Small intestine (tissue), 7 donors: ENCODE measurements at regions not wholly inside any gene's neighbourhood (a gene's known extent, or its start where the extent isn't known, plus 50 kb on each side); places are given as distances from the start of the nearest gene placed in this dataset.
A peak's percentile ranks its signal among the peaks of the same experiment; 100 is the strongest.

Experiments used
- DNase-seq, 2 donors: peaks; one replicate each; pipeline versions ENCODE4 v3.0.0 to v3.0.0-alpha.2; 2013
- FAIRE-seq: peaks from 2 replicates; lab custom pipeline; 2012; peaks lifted over from hg19 to GRCh38; lab: Jason Lieb, UNC
- H3K27ac ChIP-seq, 3 donors: one replicate each; pipeline ENCODE4 v1.5.1; 2013; ENCODE audit warnings: low read length in 2 of 3, mild to moderate bottlenecking in 2 of 3, control low read depth in 1 of 3, inconsistent platforms in 1 of 3, low read depth in 1 of 3, moderate library complexity in 1 of 3
- H3K27me3 ChIP-seq, 3 donors: one replicate each; pipeline ENCODE4 v1.6.1; 2013; ENCODE audit warnings: low read length in 3 of 3, inconsistent platforms in 1 of 3; ENCODE audit not compliant: control insufficient read depth in 3 of 3, insufficient read depth in 3 of 3
- H3K36me3 ChIP-seq, 3 donors: one replicate each; pipeline ENCODE4 v1.6.1; 2013; ENCODE audit warnings: low read length in 3 of 3, inconsistent platforms in 1 of 3, low read depth in 1 of 3, mild to moderate bottlenecking in 1 of 3, moderate library complexity in 1 of 3; ENCODE audit not compliant: control insufficient read depth in 3 of 3, insufficient read depth in 2 of 3
- H3K4me1 ChIP-seq, 3 donors: one replicate each; pipeline ENCODE4 v1.6.1; 2013; ENCODE audit warnings: low read length in 2 of 3, inconsistent platforms in 1 of 3, low read depth in 1 of 3, mild to moderate bottlenecking in 1 of 3, moderate library complexity in 1 of 3; ENCODE audit not compliant: control insufficient read depth in 3 of 3, insufficient read depth in 2 of 3
- H3K4me3 ChIP-seq, 3 donors: one replicate each; pipeline ENCODE4 v1.5.1; 2013; ENCODE audit warnings: low read length in 3 of 3, control low read depth in 1 of 3, inconsistent platforms in 1 of 3, low read depth in 1 of 3, mild to moderate bottlenecking in 1 of 3, moderate library complexity in 1 of 3
- H3K9me3 ChIP-seq, 2 donors: one replicate each; pipeline ENCODE4 v1.6.1; 2013; ENCODE audit warnings: low read depth in 1 of 2, low read length in 1 of 2; ENCODE audit not compliant: control insufficient read depth in 2 of 2, insufficient read depth in 1 of 2
- WGBS, 3 donors: extraction: QIAGEN DNeasy Blood & Tissue Kit; methylation state at CpG; one replicate each; pipeline ENCODE4 v1.1.7; 2013; 5-methylcytosine and 5-hydroxymethylcytosine counted together
- donor health status: healthy with polysubstance abuse.
- donor health status: control.
- donor health status: control.
- donor health status: Bipolar disorder and iron deficiency.
- donor health status: healthy.

DNA sequence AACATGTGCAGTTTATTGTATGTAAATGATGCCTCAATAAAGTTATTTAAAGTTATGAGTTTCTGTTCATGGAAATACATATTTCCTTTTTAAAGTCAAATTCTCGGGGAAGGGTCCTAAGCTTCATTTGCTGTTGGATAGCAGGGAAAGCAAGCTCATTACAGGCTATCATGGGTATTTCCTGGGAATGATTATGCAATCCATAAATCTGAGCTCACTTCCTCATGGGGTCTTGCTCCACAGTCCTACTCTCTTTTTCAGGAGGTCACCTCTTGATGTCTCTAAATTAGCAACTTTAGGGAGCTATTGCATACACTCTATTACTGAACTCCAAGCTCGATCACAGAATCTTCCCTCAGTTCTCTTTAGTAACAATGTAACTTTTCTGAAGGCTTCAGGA lies 69.9 kb upstream of the TP63 start:
- WGBS, 3 donors, result 96 to 98% (median 96%) methylated on average over 2 of the region's 2 CpGs
- H3K4me3 ChIP-seq, result no peak overlapping the region

DNA sequence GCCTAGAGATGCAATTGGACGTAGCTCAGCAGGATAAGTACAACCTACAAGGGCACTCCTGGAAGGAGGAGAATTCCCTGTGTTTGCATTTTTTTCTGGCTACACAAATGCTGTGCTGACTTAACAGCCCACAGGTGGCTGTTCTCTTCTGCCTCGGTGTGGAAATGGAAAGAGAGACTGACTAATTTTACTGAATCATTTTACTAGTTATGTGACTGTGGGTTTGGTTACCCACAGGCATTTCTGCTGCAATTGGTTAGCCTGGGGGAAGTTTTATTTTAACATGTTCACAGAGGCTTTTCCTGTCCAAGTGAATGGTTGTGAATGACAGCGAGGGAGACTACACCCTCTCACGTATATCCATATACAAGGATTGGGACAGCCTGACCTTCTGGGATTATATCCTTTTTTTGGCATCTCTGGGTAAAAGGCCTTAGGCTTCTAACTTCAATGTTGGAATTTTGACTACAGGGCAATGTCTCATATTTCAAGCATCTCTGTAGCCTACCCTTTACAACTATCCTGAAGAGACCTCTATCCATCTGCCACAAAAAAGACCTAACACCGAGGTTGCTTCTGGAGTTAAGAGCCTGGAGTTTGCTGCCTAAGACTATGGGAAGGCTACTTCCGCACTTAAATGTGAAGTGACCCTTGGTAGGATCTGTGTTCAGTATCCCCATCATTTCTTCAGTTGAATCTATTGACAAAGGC lies 67.2 kb upstream of the TP63 start:
- H3K27me3 ChIP-seq, result no peaks in the 10 kb centered on the region
- no peaks in the 10 kb centered on the region for H3K36me3 ChIP-seq
- no peak for FAIRE-seq
- H3K9me3 ChIP-seq, result no peaks in the 10 kb centered on the region
- no peak overlapping the region for H3K27ac ChIP-seq
- peak in 1 of 2 donors; percentile 5 for DNase-seq
- 64 to 79% (median 70%) methylated on average over 6 of the region's 6 CpGs for WGBS, 3 donors
- H3K4me3 ChIP-seq, result no peak overlapping the region
- no peaks in the 10 kb centered on the region for H3K4me1 ChIP-seq

More for the DNA sequence above, 69.9 kb upstream of the TP63 start:
- DNase-seq (no peak), FAIRE-seq (no peak)
- H3K27me3 ChIP-seq, result no peaks in the 10 kb centered on the region
- no peaks in the 10 kb centered on the region for H3K4me1 ChIP-seq
- H3K27ac ChIP-seq, result no peak overlapping the region
- H3K9me3 ChIP-seq, result peaks cover 0 to 3% of the 10 kb centered on the region in 2 donors
- no peaks in the 10 kb centered on the region for H3K36me3 ChIP-seq

DNA sequence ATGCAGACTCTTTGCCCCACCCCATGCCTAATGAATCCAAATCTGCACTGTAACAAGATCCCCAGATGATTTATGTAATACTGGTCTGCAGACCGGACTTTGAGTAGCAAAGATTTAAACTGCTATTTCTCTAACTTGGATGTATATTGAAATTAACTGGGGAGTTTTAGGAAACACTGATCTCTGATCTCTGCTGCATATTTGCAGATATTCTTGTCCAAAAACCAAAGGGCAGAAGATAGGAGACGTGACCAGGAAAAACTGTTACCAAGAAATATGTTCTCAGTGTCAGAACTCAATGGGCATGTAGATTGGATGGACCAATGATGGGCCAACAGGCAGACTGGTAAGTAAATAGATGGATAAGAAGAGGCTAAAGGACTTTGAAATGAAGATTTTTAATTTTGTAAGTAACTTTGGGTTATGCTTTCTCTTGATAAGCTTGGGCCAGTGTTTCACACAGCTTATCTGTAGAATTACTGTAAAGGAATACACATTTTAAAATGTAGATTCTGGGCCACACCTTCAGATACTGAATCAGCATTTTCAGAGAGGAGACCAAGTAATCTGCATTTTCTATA lies 64.5 kb upstream of the TP63 start:
- no peak overlapping the region for H3K27ac ChIP-seq
- H3K36me3 ChIP-seq, result no peaks in the 10 kb centered on the region
- H3K9me3 ChIP-seq, result no peaks in the 10 kb centered on the region
- no peaks in the 10 kb centered on the region for H3K4me1 ChIP-seq
- no peak overlapping the region for H3K4me3 ChIP-seq
- 58 to 81% (median 62%) methylated on average over 2 of the region's 2 CpGs for WGBS, 3 donors
- FAIRE-seq, result no peak
- H3K27me3 ChIP-seq, result no peaks in the 10 kb centered on the region
- DNase-seq, result no peak

DNA sequence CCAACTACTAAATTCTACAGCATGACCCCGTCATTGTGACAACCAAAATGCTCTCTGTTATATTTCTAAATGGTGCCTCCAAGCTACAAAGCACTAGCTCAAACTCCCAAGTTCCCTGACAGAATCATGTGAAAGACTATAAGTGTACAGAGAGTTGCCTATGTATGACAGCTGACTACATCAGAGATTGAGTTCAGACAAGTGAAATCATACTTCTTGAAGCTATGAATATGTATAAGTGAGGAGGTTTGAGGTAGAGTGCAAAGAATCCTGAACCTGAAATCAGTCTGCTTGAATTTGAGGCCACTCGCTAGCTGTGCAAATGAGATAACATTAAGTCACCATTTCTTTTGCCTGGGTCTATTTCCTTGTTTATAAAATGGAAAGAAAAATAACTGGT lies 63.9 kb upstream of the TP63 start:
- H3K4me1 ChIP-seq, result no peaks in the 10 kb centered on the region
- H3K9me3 ChIP-seq, result no peaks in the 10 kb centered on the region
- no peak overlapping the region for H3K27ac ChIP-seq
- H3K27me3 ChIP-seq, result no peaks in the 10 kb centered on the region
- DNase-seq (no peak), FAIRE-seq (no peak)
- no peaks in the 10 kb centered on the region for H3K36me3 ChIP-seq
- H3K4me3 ChIP-seq, result no peak overlapping the region
- 81 to 88% (median 88%) methylated on average over 2 of the region's 2 CpGs for WGBS, 3 donors

DNA sequence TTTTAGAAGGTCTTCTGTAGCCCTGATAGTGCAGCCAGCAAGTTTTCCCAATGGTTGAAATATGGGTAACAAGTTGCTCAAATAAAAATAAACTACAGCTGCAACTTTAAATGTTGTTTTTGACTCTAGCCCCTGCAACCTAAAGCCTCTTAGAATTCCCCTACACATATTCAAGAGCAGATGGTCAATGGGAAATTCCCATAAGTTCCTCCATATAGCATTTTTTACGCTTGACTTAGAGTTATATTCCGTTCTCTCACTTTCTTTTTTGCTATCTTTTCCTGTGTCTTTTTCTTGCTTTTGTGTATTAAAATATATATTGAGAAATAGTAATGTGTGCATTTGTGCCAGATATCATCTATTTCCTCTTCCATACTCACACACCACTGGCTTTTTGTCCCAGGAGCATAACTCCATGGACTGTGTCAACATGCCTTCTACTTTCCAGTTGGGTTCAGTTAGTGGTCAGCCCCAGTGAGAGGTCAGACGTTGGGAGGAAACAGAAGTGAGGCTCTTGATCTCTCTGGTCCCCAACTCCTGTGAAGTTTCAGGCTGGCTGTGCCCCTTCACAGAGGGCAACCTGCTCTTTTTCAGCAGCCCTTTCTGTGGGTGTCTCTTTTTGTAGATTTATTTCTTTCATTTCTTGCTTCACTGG lies 63.3 kb upstream of the TP63 start:
- H3K9me3 ChIP-seq, result no peaks in the 10 kb centered on the region
- no peaks in the 10 kb centered on the region for H3K27me3 ChIP-seq
- WGBS, 3 donors, result 69 to 84% (median 82%) methylated on average over 3 of the region's 3 CpGs
- H3K4me1 ChIP-seq, result no peaks in the 10 kb centered on the region
- FAIRE-seq, result no peak
- H3K27ac ChIP-seq, result no peak overlapping the region
- no peak for DNase-seq
- H3K4me3 ChIP-seq, result no peak overlapping the region
- no peaks in the 10 kb centered on the region for H3K36me3 ChIP-seq

DNA sequence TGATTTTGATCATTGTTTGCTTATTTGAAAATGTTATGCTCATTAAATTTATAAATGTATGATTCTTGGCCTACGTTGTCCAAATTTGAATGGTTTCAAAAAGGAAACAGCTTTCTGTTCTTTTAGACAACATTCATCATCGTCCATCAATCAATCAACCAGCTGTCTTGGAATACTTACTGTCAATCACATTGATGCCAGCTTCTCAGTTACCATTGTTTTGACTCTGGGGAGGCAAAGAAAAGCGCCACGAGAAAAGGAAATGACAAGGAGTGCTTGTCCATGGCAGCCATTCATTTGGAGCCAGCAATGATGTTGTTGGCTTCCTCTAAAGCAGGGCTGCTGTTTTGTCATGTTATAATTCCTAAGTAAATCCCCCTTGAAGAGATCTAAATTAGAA lies 62.2 kb upstream of the TP63 start:
- no peak for FAIRE-seq
- no peak overlapping the region for H3K4me3 ChIP-seq
- 71 to 80% (median 71%) methylated on average over 4 of the region's 4 CpGs for WGBS, 3 donors
- no peaks in the 10 kb centered on the region for H3K27me3 ChIP-seq
- H3K27ac ChIP-seq, result no peak overlapping the region
- H3K9me3 ChIP-seq, result no peaks in the 10 kb centered on the region
- DNase-seq, result no peak
- H3K36me3 ChIP-seq, result no peaks in the 10 kb centered on the region
- no peaks in the 10 kb centered on the region for H3K4me1 ChIP-seq

DNA sequence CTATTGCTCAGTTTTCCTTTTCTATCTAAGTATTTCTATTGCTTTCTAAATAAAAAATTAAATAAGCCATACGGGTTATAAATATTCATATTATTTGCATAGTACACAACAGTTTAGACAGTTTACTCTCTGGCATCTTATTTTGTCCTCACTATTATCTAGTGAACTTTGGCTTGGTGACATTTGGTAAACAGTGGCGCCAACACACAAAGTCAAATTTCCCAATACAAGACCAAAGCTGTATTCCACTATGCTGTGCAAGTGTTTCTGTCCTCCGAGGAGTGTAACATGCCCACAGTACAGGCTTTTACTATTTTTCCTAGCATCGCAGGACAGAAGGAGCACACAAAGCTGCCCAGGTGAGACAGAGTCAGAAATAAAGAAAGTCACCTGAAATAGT lies 61.7 kb upstream of the TP63 start:
- Histone ChIP-seq H3K27ac (no peak overlapping the region), H3K4me3 (no peak overlapping the region), H3K9me3 (no peaks in the 10 kb centered on the region), H3K27me3 (no peaks in the 10 kb centered on the region), H3K4me1 (no peaks in the 10 kb centered on the region), H3K36me3 (no peaks in the 10 kb centered on the region)
- DNase-seq (no peak), FAIRE-seq (no peak)
- 92 to 94% (median 92%) methylated on average over 4 of the region's 4 CpGs for WGBS, 3 donors

DNA sequence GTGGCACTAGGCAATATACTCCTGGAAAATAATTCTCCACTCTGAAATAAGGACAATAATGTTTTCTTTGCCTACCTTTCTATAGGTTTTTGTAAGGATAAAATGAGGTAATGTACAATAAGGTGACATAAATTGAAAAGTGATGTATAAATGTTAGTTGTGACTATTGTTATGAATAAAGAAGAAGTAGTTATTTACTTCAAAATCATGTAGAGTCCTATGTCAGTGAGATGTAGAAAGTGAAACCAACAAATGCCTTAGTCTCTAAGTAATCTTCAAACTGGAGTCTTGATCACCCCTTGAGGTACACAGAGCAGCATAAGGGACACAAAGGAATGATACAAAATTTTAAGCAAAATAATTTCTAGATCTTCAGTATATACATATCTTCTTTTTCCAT lies 60.3 kb upstream of the TP63 start:
- Histone ChIP-seq H3K4me3 (no peak overlapping the region), H3K9me3 (no peaks in the 10 kb centered on the region), H3K4me1 (no peaks in the 10 kb centered on the region), H3K36me3 (no peaks in the 10 kb centered on the region), H3K27me3 (no peaks in the 10 kb centered on the region), H3K27ac (no peak overlapping the region)
- no peak for DNase-seq
- FAIRE-seq, result no peak
